Gastroesophageal sphincter (tissue), 3 donors: ENCODE measurements at regions not wholly inside any gene's neighbourhood (a gene's known extent, or its start where the extent isn't known, plus 50 kb on each side); places are given as distances from the start of the nearest gene placed in this dataset.

Experiments used
- EP300 ChIP-seq: sonication (generic); formaldehyde crosslinking; IDR thresholded peaks from one replicate; pipeline ENCODE4 v1.6.1; 2017; ENCODE audit warnings: antibody characterized with exemption, mild to moderate bottlenecking
- POLR2A ChIP-seq, 2 donors: fragments of 450-650 bp; IDR thresholded peaks; one replicate each; pipeline ENCODE4 v1.6.1; 2017; ENCODE audit warnings: antibody characterized with exemption in 2 of 2, mild to moderate bottlenecking in 2 of 2, moderate library complexity in 1 of 2
- POLR2AphosphoS5 ChIP-seq: sonication (generic); formaldehyde crosslinking; IDR thresholded peaks from one replicate; pipeline ENCODE4 v1.6.1; 2017; ENCODE audit warnings: antibody characterized with exemption
- TF ChIP-seq, protein P1 (sequence below), 4 experiments: fragments of 200-600 bp in 2 of 4; fragments of 450-650 bp in 2 of 4; sonication (generic) in 1 of 4; IDR thresholded peaks; one replicate each; pipeline ENCODE4 v1.5.1; 2017 to 2019; ENCODE audit warnings: antibody characterized with exemption in 4 of 4, mild to moderate bottlenecking in 2 of 4, moderate library complexity in 2 of 4

DNA sequence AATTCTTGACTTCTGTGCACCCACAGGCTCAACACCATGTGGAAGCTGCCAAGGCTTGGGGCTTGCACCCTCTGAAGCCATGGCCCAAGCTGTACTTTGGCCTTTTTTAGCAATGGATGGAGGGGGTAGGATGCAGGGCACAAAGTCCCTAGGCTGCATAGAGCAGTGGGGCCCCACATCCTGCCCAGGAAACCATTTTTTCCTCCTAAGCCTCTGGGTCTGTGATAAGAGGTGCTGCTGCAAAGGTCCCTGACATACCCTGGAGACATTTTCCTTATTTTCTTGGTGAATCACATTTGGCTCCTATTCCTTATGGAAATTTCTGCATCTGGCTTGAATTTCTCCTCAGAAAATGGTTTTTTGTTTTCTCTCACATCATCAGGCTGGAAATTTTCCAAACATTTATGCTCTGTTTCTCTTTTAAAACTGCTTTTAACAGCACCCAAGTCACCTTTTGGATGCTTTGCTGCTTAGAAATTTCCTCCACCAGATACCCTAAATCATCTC lies 482.7 kb upstream of the TLE4 start:
- TF ChIP-seq, protein P1, sequence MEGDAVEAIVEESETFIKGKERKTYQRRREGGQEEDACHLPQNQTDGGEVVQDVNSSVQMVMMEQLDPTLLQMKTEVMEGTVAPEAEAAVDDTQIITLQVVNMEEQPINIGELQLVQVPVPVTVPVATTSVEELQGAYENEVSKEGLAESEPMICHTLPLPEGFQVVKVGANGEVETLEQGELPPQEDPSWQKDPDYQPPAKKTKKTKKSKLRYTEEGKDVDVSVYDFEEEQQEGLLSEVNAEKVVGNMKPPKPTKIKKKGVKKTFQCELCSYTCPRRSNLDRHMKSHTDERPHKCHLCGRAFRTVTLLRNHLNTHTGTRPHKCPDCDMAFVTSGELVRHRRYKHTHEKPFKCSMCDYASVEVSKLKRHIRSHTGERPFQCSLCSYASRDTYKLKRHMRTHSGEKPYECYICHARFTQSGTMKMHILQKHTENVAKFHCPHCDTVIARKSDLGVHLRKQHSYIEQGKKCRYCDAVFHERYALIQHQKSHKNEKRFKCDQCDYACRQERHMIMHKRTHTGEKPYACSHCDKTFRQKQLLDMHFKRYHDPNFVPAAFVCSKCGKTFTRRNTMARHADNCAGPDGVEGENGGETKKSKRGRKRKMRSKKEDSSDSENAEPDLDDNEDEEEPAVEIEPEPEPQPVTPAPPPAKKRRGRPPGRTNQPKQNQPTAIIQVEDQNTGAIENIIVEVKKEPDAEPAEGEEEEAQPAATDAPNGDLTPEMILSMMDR (IDR thresholded peaks at IDR 0.05) = no peak
- TF ChIP-seq POLR2A (IDR thresholded peaks at IDR 0.05) = no peak
- no peak for TF ChIP-seq POLR2AphosphoS5
- no peak for TF ChIP-seq EP300
